HUES6 (cell line): ENCODE measurements at regions not wholly inside any gene's neighbourhood (a gene's known extent, or its start where the extent isn't known, plus 50 kb on each side); places are given as distances from the start of the nearest gene placed in this dataset.

ENCODE experiments used
- H3K27ac ChIP-seq: 2 replicates; pipeline ENCODE4 v1.7.0; 2013; ENCODE audit warnings: low read depth, mild to moderate bottlenecking, low read length, inconsistent platforms
- H3K27me3 ChIP-seq: 2 replicates; pipeline ENCODE4 v1.6.1; 2013; ENCODE audit warnings: low read length; ENCODE audit not compliant: control insufficient read depth, insufficient read depth
- H3K36me3 ChIP-seq: 2 replicates; pipeline ENCODE4 v1.6.1; 2013; ENCODE audit warnings: low read length; ENCODE audit not compliant: control insufficient read depth, insufficient read depth
- H3K4me1 ChIP-seq: 2 replicates; pipeline ENCODE4 v1.6.1; 2013; ENCODE audit warnings: low read length; ENCODE audit not compliant: control insufficient read depth, insufficient read depth
- H3K4me3 ChIP-seq: 2 replicates; pipeline ENCODE4 v1.5.1; 2013; ENCODE audit warnings: low read depth, low read length
- H3K9ac ChIP-seq: one replicate; pipeline ENCODE4 v1.6.1; 2013; ENCODE audit warnings: mild to moderate bottlenecking, low read length
- H3K9me3 ChIP-seq: 2 replicates; pipeline ENCODE4 v1.6.1; 2013; ENCODE audit warnings: low read depth, low read length; ENCODE audit not compliant: control insufficient read depth, insufficient read depth

GRCh38 chr19:29012457-29012856 is 200.5 kb downstream of the UQCRFS1 start:
- no peaks in the 10 kb centered on the region for H3K4me1 ChIP-seq
- no peaks in the 10 kb centered on the region for H3K36me3 ChIP-seq
- no peaks in the 10 kb centered on the region for H3K9me3 ChIP-seq
- H3K4me3 ChIP-seq: no peak overlapping the region
- no peak overlapping the region for H3K27ac ChIP-seq
- no peak overlapping the region for H3K9ac ChIP-seq
- peaks cover 29% of the 10 kb centered on the region for H3K27me3 ChIP-seq

GRCh38 chr19:29010276-29010675 is 202.7 kb downstream of the UQCRFS1 start:
- Histone ChIP-seq H3K27me3 (peaks cover 8% of the 10 kb centered on the region; the same call in 1 of the 2 replicates), H3K4me1 (no peaks in the 10 kb centered on the region), H3K9me3 (no peaks in the 10 kb centered on the region), H3K36me3 (no peaks in the 10 kb centered on the region), H3K4me3 (no peak overlapping the region), H3K27ac (no peak overlapping the region), H3K9ac (no peak overlapping the region)

DNA sequence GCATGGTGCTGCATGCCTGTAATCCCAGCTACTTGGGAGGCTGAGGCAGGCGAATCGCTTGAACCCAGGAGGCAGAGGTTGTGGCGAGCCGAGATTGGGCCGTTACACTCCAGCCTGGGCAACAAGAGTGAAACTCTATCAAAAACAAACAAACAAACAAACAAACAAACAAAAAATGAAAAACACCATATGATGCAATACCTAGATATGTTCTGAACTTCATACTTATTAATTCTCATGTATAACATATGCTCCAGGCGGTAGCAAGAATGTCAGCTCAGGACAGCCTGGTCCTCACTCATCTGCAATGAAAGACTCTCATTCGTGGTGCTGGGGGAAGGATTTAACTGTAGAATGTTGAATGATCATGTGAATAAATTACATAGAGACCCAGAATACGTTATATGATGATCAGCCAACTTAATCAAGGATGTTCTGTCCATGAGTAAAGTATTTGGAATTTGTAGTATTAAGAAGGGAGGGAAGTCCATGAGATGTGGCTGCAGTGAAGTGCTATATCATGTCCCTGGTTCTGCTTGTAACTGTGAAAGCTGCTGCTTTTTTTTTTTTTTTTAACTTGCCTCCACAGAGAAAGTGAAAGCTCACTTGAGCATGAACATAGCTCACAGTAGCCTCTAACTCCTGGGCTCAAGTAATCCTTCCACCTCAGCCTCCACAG is 206.8 kb downstream of the UQCRFS1 start:
- peaks cover 9% of the 10 kb centered on the region for H3K4me1 ChIP-seq
- no peaks in the 10 kb centered on the region for H3K36me3 ChIP-seq
- H3K9me3 ChIP-seq: no peaks in the 10 kb centered on the region
- no peaks in the 10 kb centered on the region for H3K27me3 ChIP-seq
- H3K4me3 ChIP-seq: no peak overlapping the region
- H3K27ac ChIP-seq: no peak overlapping the region
- no peak overlapping the region for H3K9ac ChIP-seq

DNA sequence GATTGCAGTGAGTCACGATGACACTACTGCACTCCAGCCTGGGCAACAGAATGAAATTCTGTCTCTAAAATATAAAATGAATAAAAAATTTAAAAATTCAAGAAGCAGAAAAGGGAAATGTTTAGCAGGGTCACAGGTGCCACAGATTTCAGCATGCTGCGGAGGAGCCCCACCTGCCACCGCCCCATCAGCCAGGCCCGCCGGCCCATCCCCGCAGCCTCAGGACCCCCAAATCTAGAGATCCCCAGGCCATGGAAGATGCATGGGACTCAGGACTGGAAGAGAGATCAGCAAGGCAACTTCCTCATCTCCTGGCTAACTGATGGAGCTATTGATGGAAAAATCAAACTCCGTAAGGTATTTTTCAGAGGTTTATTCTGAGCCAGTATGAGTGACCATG is 208.2 kb downstream of the UQCRFS1 start:
- Histone ChIP-seq H3K27me3 (no peaks in the 10 kb centered on the region), H3K36me3 (no peaks in the 10 kb centered on the region), H3K4me3 (no peak overlapping the region), H3K4me1 (peaks cover 11% of the 10 kb centered on the region), H3K9me3 (no peaks in the 10 kb centered on the region), H3K27ac (no peak overlapping the region), H3K9ac (no peak overlapping the region)

- H3K36me3 ChIP-seq: no peaks in the 10 kb centered on the region
- no peak overlapping the region for H3K9ac ChIP-seq
- no peak overlapping the region for H3K27ac ChIP-seq
- H3K4me3 ChIP-seq: no peak overlapping the region
- no peaks in the 10 kb centered on the region for H3K27me3 ChIP-seq
- H3K4me1 ChIP-seq: peaks cover 11% of the 10 kb centered on the region
- 0 out of 2 replicates have a peak, but pooled peaks cover 4% of the 10 kb centered on the region for H3K9me3 ChIP-seq
These were observed 209.1 kb downstream of the UQCRFS1 start for GRCh38 chr19:29003641-29004409.

- H3K4me1 ChIP-seq: peaks cover 11% of the 10 kb centered on the region
- no peak overlapping the region for H3K27ac ChIP-seq
- H3K27me3 ChIP-seq: no peaks in the 10 kb centered on the region
- no peaks in the 10 kb centered on the region for H3K36me3 ChIP-seq
- H3K9me3 ChIP-seq: peaks cover 16% of the 10 kb centered on the region
- no peak overlapping the region for H3K4me3 ChIP-seq
- H3K9ac ChIP-seq: no peak overlapping the region
These were observed 210.6 kb downstream of the UQCRFS1 start for GRCh38 chr19:29002336-29002735.

DNA sequence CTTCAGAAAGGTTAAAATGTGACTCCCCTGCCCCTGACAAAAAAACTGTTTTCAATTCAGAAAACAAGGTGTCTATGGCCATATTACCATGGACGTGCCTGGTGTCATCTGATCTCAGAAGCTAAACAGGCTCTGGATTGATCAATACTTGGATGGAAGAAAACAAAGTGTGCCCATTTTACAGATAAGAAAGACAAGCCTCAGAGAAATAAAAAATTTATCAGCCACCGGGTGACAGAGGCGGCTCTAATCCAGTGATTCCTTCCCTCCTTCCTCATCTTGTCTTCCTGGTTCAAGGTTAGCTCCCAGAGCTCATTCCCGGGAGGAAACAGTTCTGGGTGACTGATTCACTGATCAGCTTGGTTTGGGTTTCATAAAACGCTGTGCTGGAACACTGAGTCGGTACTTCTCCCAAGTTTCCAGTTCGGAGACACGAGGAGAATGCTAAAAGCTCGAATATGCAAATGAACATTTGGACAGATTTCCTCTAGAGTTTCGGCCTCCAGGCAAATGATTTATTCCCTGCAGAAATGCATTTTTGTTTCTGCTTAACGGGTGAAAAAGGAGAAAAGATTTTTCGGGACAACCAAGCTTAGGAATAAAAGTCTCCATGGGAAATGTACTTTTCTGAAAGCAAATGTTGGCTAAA is 211.2 kb downstream of the UQCRFS1 start:
- Histone ChIP-seq H3K4me1 (peaks cover 11% of the 10 kb centered on the region), H3K36me3 (no peaks in the 10 kb centered on the region)

GRCh38 chr19:29001141-29001581 is 211.8 kb downstream of the UQCRFS1 start:
- H3K27me3 ChIP-seq: no peaks in the 10 kb centered on the region
- H3K4me3 ChIP-seq: no peak overlapping the region
- no peak overlapping the region for H3K27ac ChIP-seq
- peaks cover 22% of the 10 kb centered on the region for H3K9me3 ChIP-seq
- H3K4me1 ChIP-seq: peaks cover 11% of the 10 kb centered on the region
- no peak overlapping the region for H3K9ac ChIP-seq
- H3K36me3 ChIP-seq: no peaks in the 10 kb centered on the region

More for the DNA sequence above, 211.2 kb downstream of the UQCRFS1 start:
- no peak overlapping the region for H3K27ac ChIP-seq
- H3K9me3 ChIP-seq: peaks cover 22% of the 10 kb centered on the region
- no peaks in the 10 kb centered on the region for H3K27me3 ChIP-seq
- no peak overlapping the region for H3K9ac ChIP-seq
- H3K4me3 ChIP-seq: no peak overlapping the region

DNA sequence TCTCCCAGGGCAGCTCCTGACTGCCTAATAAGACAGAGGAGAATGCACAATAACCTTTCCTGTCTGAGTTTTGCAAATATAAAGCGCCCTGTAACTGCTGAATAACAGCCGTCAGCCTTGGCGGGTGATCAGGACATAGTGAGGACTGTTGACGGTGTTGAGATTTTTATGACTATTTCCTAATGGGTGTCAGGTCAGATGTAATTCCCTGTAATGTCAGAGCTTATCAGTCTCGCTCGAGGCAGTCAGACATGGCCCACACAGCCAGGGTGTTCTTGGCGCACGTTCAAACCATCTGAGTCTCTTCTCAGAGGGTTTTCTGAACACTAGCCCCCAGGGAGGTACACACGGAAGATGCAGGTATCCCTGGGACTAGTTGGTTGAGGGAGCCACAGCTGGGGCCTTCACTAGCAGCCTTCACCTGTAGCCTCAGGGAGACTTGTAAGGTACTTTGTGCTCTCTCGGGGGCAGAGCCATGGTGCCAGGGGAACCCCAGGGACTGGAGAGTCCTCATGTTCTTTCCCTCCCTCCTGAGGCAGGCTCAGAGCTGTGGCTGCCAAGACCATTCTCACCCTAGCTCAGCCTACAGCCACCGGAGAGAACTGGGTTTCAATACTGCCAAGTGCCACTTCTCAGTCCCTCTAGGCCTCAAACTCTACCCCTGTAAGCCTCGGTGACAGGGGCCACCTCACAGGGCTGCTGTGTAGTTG is 213.1 kb downstream of the UQCRFS1 start:
- no peaks in the 10 kb centered on the region for H3K36me3 ChIP-seq
- peaks cover 11% of the 10 kb centered on the region for H3K4me1 ChIP-seq
- H3K9me3 ChIP-seq: peaks cover 33% of the 10 kb centered on the region
- no peaks in the 10 kb centered on the region for H3K27me3 ChIP-seq
- no peak overlapping the region for H3K9ac ChIP-seq
- no peak overlapping the region for H3K27ac ChIP-seq
- H3K4me3 ChIP-seq: no peak overlapping the region

DNA sequence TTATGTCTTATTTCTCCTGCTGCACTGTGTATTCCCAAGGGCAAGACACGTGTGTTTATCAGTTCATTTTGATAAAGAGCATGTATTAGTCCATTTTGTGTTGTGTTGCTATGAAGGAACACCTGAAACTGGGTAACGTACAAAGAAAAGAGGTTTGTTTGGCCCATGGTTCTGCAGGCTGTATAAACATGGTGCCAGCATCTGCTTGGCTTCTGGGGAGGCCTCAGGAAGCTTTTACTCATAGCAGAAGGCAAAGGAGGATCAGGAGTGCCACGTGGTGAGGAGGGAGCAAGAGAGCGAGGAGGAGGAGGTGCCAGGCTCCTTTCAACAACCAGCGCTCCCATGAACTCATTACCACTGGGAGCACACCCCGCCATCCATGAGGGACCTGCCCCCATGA is 214.0 kb downstream of the UQCRFS1 start:
- no peak overlapping the region for H3K27ac ChIP-seq
- no peak overlapping the region for H3K9ac ChIP-seq
- peaks cover 11% of the 10 kb centered on the region for H3K4me1 ChIP-seq
- H3K27me3 ChIP-seq: no peaks in the 10 kb centered on the region
- peaks cover 42% of the 10 kb centered on the region for H3K9me3 ChIP-seq
- H3K4me3 ChIP-seq: no peak overlapping the region
- H3K36me3 ChIP-seq: no peaks in the 10 kb centered on the region
